Neural crest cell (in vitro differentiated cells): ENCODE measurements at regions not wholly inside any gene's neighbourhood (a gene's known extent, or its start where the extent isn't known, plus 50 kb on each side); places are given as distances from the start of the nearest gene placed in this dataset.
A peak's percentile ranks its signal among the peaks of the same experiment; 100 is the strongest.

Experiments used
- DNase-seq: peaks from one replicate; pipeline ENCODE4 v3.0.0; 2021; ENCODE audit warnings: low read depth, mixed read lengths, low spot score
- H3K27ac Mint-ChIP-seq: one replicate; pipeline ENCODE4 v1.8.0; 2021; ENCODE audit warnings: mild to moderate bottlenecking, mixed read lengths; ENCODE audit not compliant: unreplicated experiment
- H3K27me3 Mint-ChIP-seq: 2 replicates; pipeline ENCODE4 v1.8.0; 2021; ENCODE audit warnings: low read depth, mild to moderate bottlenecking, mixed read lengths
- H3K36me3 Mint-ChIP-seq: 2 replicates; pipeline ENCODE4 v1.8.0; 2021; ENCODE audit warnings: low read depth, mild to moderate bottlenecking, mixed read lengths
- H3K4me1 Mint-ChIP-seq: 2 replicates; pipeline ENCODE4 v1.8.0; 2021; ENCODE audit warnings: mixed read lengths
- H3K4me3 Mint-ChIP-seq: one replicate; pipeline ENCODE4 v1.8.0; 2021; ENCODE audit warnings: mild to moderate bottlenecking, mixed read lengths
- H3K9me3 Mint-ChIP-seq: 2 replicates; pipeline ENCODE4 v1.8.0; 2021; ENCODE audit warnings: mixed read lengths
- TF ChIP-seq, protein P1 (sequence below): fragments of 200-600 bp; sonication (generic); conservative IDR thresholded peaks from 2 replicates; pipeline ENCODE4 v1.5.0; 2021; ENCODE audit warnings: antibody characterized with exemption, mild to moderate bottlenecking

DNA sequence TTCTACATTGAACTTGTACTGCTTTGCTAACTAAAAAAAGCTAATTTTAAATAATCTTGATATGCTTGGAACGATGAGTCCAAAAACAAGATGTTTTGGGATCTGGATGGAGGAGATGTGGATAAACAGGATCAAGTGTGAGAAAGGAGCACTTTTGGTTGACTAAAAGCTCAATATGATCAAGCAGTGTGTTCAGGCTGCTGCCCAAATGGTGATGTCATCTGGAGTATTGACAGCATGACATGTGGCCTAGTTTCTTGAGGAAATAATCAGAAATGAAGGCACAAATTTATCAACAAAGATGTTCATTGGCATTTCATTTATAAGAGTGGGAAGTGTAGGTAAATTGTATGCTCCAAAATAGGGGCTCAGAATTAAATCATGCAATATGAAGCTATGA lies 161.2 kb downstream of the SOX2 start:
- DNase-seq: no peak
- peaks cover 3% of the 10 kb centered on the region for H3K4me1 Mint-ChIP-seq
- H3K4me3 Mint-ChIP-seq: no peak overlapping the region
- no peaks in the 10 kb centered on the region for H3K36me3 Mint-ChIP-seq
- H3K9me3 Mint-ChIP-seq: peaks cover 4% of the 10 kb centered on the region
- no peak overlapping the region for H3K27ac Mint-ChIP-seq
- no peaks in the 10 kb centered on the region for H3K27me3 Mint-ChIP-seq
- TF ChIP-seq, protein P1, sequence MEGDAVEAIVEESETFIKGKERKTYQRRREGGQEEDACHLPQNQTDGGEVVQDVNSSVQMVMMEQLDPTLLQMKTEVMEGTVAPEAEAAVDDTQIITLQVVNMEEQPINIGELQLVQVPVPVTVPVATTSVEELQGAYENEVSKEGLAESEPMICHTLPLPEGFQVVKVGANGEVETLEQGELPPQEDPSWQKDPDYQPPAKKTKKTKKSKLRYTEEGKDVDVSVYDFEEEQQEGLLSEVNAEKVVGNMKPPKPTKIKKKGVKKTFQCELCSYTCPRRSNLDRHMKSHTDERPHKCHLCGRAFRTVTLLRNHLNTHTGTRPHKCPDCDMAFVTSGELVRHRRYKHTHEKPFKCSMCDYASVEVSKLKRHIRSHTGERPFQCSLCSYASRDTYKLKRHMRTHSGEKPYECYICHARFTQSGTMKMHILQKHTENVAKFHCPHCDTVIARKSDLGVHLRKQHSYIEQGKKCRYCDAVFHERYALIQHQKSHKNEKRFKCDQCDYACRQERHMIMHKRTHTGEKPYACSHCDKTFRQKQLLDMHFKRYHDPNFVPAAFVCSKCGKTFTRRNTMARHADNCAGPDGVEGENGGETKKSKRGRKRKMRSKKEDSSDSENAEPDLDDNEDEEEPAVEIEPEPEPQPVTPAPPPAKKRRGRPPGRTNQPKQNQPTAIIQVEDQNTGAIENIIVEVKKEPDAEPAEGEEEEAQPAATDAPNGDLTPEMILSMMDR: no peak

DNA sequence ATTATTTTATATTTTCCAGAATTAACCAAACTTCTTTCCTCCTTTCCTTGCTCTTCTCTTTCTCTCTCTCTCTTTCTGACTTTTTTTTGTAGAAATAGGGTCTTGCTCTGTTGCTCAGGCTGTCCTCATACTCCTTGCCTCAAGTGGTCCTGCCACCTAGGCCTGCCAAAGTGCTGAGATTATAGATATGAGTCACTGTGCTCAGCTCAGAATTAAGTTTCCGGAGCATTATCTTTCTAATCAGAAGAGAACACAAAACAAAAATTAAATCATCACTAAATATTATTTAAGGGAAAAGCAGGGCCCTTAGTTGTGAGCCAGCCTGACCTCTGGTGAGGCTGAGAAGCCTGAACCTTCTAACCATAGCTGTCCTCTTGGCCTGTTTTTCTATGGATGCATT lies 168.2 kb downstream of the SOX2 start:
- H3K27me3 Mint-ChIP-seq: no peaks in the 10 kb centered on the region
- no peak for DNase-seq
- H3K4me1 Mint-ChIP-seq: peaks cover 18% of the 10 kb centered on the region
- no peak overlapping the region for H3K4me3 Mint-ChIP-seq
- H3K27ac Mint-ChIP-seq: no peak overlapping the region
- TF ChIP-seq, protein P1: no peak
- no peaks in the 10 kb centered on the region for H3K36me3 Mint-ChIP-seq
- H3K9me3 Mint-ChIP-seq: no peaks in the 10 kb centered on the region

- H3K36me3 Mint-ChIP-seq: no peaks in the 10 kb centered on the region
- DNase-seq: peak; percentile 9
- H3K27ac Mint-ChIP-seq: no peak overlapping the region
- H3K27me3 Mint-ChIP-seq: no peaks in the 10 kb centered on the region
- no peaks in the 10 kb centered on the region for H3K9me3 Mint-ChIP-seq
- TF ChIP-seq, protein P1: no peak
- H3K4me1 Mint-ChIP-seq: peaks cover 18% of the 10 kb centered on the region
- no peak overlapping the region for H3K4me3 Mint-ChIP-seq
Measured at GRCh38 chr3:181880331-181880730, 168.6 kb downstream of the SOX2 start.

- DNase-seq: no peak
- Mint-ChIP-seq H3K4me3 (no peak overlapping the region), H3K9me3 (no peaks in the 10 kb centered on the region), H3K4me1 (peaks cover 18% of the 10 kb centered on the region), H3K27me3 (no peaks in the 10 kb centered on the region), H3K36me3 (no peaks in the 10 kb centered on the region), H3K27ac (no peak overlapping the region)
- TF ChIP-seq, protein P1: no peak
Measured at GRCh38 chr3:181881749-181882148, 170.0 kb downstream of the SOX2 start.

DNA sequence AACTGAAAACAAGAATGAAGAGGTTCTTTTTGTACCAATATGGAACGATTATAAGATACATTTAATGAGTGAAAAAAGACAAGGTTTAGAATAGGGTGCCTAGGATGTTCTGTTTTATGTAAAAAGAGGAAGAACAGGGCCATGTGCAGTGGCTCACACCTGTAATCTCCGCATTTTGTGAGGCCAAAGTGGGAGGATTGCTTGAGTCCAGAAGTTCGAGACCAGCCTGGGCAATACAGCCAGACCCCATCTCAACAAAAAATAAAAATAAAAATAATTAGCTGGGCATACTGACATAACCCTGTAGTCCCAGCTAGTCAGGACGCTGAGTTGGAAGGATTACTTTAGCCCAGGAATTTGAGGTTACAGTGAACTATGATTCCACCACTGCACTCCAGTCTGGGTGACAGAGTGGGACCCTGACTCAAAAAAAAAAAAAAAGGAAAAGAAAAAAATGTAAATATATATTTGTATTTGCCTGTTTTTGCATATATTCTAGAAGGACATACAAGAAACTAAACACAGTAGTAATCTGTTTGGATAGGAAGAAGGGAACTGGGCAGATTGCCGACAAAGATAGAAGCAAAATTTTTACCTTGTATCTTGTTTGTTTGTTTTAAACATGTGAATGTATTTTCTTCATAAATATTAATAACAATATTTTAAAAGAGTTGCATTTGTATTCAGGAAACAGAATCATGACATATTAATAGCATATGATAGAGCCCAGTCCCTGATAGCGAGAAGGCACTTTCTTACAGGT lies 174.3 kb downstream of the SOX2 start:
- Mint-ChIP-seq H3K27me3 (no peaks in the 10 kb centered on the region), H3K4me3 (no peak overlapping the region), H3K27ac (no peak overlapping the region)

More for the DNA sequence above, 174.3 kb downstream of the SOX2 start:
- TF ChIP-seq, protein P1: no peak
- H3K36me3 Mint-ChIP-seq: no peaks in the 10 kb centered on the region
- no peaks in the 10 kb centered on the region for H3K9me3 Mint-ChIP-seq
- no peak for DNase-seq
- H3K4me1 Mint-ChIP-seq: peaks cover 8% of the 10 kb centered on the region
